SU-DHL-6 (cell line): ENCODE measurements at regions not wholly inside any gene's neighbourhood (a gene's known extent, or its start where the extent isn't known, plus 50 kb on each side); places are given as distances from the start of the nearest gene placed in this dataset.

Experiments
- H2AFZ ChIP-seq: fragments of 200-600 bp; sonication (generic); 2 replicates; pipeline ENCODE4 v1.6.1; 2014; ENCODE audit warnings: low read depth, mild to moderate bottlenecking, moderate library complexity, mixed read lengths, antibody characterized with exemption, low read length; ENCODE audit not compliant: severe bottlenecking
- H3F3A ChIP-seq: fragments of 200-600 bp; shearing (Covaris generic); 2 replicates; pipeline ENCODE4 v1.6.0; 2016; ENCODE audit warnings: antibody characterized with exemption, mild to moderate bottlenecking; ENCODE audit not compliant: insufficient read depth
- H3K27ac ChIP-seq: fragments of 200-600 bp; sonication (generic); 2 replicates; pipeline ENCODE4 v1.5.1; 2016; ENCODE audit warnings: low read depth, mild to moderate bottlenecking, low read length, moderate library complexity, mixed read lengths
- H3K27me3 ChIP-seq: fragments of 200-600 bp; sonication (generic), shearing (Covaris generic); 2 replicates; pipeline ENCODE4 v1.6.0; 2014; ENCODE audit warnings: mild to moderate bottlenecking, low read length
- H3K36me3 ChIP-seq: fragments of 200-600 bp; sonication (generic); 2 replicates; pipeline ENCODE4 v1.6.1; 2014; ENCODE audit warnings: mild to moderate bottlenecking, low read length, mixed read lengths
- H3K4me2 ChIP-seq: fragments of 300-600, 200-600 bp; shearing (Covaris generic), sonication (generic); 2 replicates; pipeline ENCODE4 v1.6.0; 2014; ENCODE audit warnings: low read length, low read depth, mild to moderate bottlenecking; ENCODE audit not compliant: poor library complexity, severe bottlenecking
- H3K4me3 ChIP-seq: fragments of 200-600 bp; sonication (generic); 2 replicates; pipeline ENCODE4 v1.5.1; 2014; ENCODE audit warnings: antibody characterized with exemption, low read length, mild to moderate bottlenecking, mixed read lengths; ENCODE audit not compliant: insufficient read depth, poor library complexity, severe bottlenecking
- H3K79me2 ChIP-seq: fragments of 200-600 bp; sonication (generic); 2 replicates; pipeline ENCODE4 v1.6.1; 2014; ENCODE audit warnings: mild to moderate bottlenecking, low read length, moderate library complexity; ENCODE audit not compliant: insufficient read depth
- H3K9ac ChIP-seq: fragments of 200-600 bp; sonication (generic); 2 replicates; pipeline ENCODE4 v1.7.0; 2014; ENCODE audit warnings: mild to moderate bottlenecking, low read length
- H3K9me2 ChIP-seq: fragments of 200-600 bp; sonication (generic); replicated peaks from 2 replicates; pipeline ENCODE4 v1.6.1; 2014; ENCODE audit warnings: low read length; ENCODE audit not compliant: insufficient read depth
- H3K9me3 ChIP-seq: fragments of 200-600 bp; sonication (generic); 2 replicates; pipeline ENCODE4 v1.6.1; 2014; ENCODE audit warnings: low read length, mixed read lengths; ENCODE audit not compliant: insufficient read depth
- H4K20me1 ChIP-seq: fragments of 200-600 bp; sonication (generic); 2 replicates; pipeline ENCODE4 v1.6.1; 2014; ENCODE audit warnings: low read depth, mild to moderate bottlenecking, antibody characterized with exemption, low read length, moderate library complexity, mixed read lengths
- CTCF ChIP-seq: fragments of 200-600 bp; sonication (generic); IDR thresholded peaks from one replicate; pipeline ENCODE4 v1.5.1; 2017; ENCODE audit warnings: antibody characterized with exemption, mild to moderate bottlenecking, low read length, moderate library complexity; ENCODE audit not compliant: insufficient read depth, poor library complexity, severe bottlenecking
- EZH2phosphoT487 ChIP-seq: fragments of 200-600 bp; sonication (generic), shearing (Covaris generic); conservative IDR thresholded peaks from 2 replicates; pipeline ENCODE4 v1.6.1; 2018; ENCODE audit warnings: mild to moderate bottlenecking, antibody characterized with exemption, low read length, moderate library complexity, mixed read lengths

- H3F3A ChIP-seq = no peaks in the 10 kb centered on the region
- H4K20me1 ChIP-seq = no peaks in the 10 kb centered on the region
- no peak overlapping the region for H3K27ac ChIP-seq
- no peak overlapping the region for H3K4me2 ChIP-seq
- H2AFZ ChIP-seq = no peak overlapping the region
- H3K36me3 ChIP-seq = no peaks in the 10 kb centered on the region
- H3K27me3 ChIP-seq = no peaks in the 10 kb centered on the region
- H3K4me3 ChIP-seq = no peak overlapping the region
- H3K79me2 ChIP-seq = no peaks in the 10 kb centered on the region
- no peaks in the 10 kb centered on the region for H3K9me3 ChIP-seq
- TF ChIP-seq CTCF (no peak), EZH2phosphoT487 (no peak)
- no peaks in the 10 kb centered on the region for H3K9me2 ChIP-seq
- H3K9ac ChIP-seq = no peak overlapping the region
Measured at GRCh38 chr16:86411897-86412296, 98.4 kb upstream of the FOXF1 start.

GRCh38 chr16:86414991-86415740 is 95.2 kb upstream of the FOXF1 start:
- Histone ChIP-seq H3K9me2 (no peaks in the 10 kb centered on the region), H3K27ac (no peak overlapping the region), H3K9me3 (no peaks in the 10 kb centered on the region), H3K27me3 (no peaks in the 10 kb centered on the region), H3K4me3 (no peak overlapping the region), H3K4me2 (no peak overlapping the region), H2AFZ (no peak overlapping the region), H3K79me2 (no peaks in the 10 kb centered on the region), H4K20me1 (no peaks in the 10 kb centered on the region), H3K36me3 (no peaks in the 10 kb centered on the region), H3F3A (no peaks in the 10 kb centered on the region), H3K9ac (no peak overlapping the region)
- TF ChIP-seq CTCF = no peak
- no peak for TF ChIP-seq EZH2phosphoT487

- Histone ChIP-seq H3K4me3 (no peak overlapping the region), H3F3A (no peaks in the 10 kb centered on the region), H3K27ac (no peak overlapping the region), H4K20me1 (no peaks in the 10 kb centered on the region), H3K27me3 (no peaks in the 10 kb centered on the region), H3K9me2 (no peaks in the 10 kb centered on the region), H3K9ac (no peak overlapping the region), H3K9me3 (no peaks in the 10 kb centered on the region), H2AFZ (no peak overlapping the region), H3K36me3 (no peaks in the 10 kb centered on the region), H3K4me2 (no peak overlapping the region), H3K79me2 (no peaks in the 10 kb centered on the region)
- TF ChIP-seq CTCF = no peak
- TF ChIP-seq EZH2phosphoT487 = no peak
Measured at GRCh38 chr16:86418981-86419380, 91.3 kb upstream of the FOXF1 start.
